Activated T-helper 1 cell treated with anti-CD3 and anti-CD28 coated beads, Interleukin-2, amount 50 U/mL, for 16 hours (primary cell): ENCODE measurements at regions not wholly inside any gene's neighbourhood (a gene's known extent, or its start where the extent isn't known, plus 50 kb on each side); places are given as distances from the start of the nearest gene placed in this dataset.

Experiments
- DNase-seq, 2 donors: peaks; one replicate each; pipeline ENCODE4 v3.0.0-alpha.2; 2020; ENCODE audit warnings: low read depth in 1 of 2, low spot score in 1 of 2

DNA sequence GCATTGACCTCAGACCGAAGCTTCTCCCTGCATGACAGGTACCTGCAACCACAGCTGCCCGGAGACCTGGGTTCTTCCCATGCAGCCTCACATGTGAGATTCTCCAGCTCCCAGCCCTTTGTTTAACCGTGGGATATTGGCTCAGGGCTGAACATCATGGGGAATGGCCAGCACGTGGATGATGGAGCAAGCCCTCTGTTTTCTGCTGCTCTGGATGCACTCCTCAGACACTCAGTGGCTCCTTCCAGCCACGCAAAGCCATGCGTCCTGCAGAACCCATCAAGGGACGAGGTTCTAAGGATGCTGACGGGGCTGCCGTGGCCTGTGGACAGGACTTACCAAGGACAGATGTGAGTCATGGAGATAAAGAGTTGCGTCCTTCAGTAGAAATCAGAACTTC is 639.1 kb downstream of the BRD1 start:
- DNase-seq, result no peak

DNA sequence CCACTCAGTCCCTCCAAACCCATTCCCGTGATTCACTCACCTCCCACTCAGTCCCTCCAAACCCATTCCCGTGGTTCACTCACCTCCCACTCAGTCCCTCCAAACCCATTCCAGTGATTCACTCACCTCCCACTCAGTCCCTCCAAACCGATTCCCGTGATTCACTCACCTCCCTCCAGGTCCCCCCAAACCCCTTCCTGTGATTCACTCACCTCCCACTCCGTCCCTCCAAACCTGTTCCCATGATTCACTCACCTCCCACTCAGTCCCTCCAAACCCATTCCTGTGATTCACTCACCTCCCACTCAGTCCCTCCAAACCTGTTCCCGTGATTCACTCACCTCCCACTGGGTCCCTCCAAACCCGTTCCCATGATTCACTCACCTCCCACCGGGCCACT is 639.6 kb downstream of the BRD1 start:
- no peak for DNase-seq

DNA sequence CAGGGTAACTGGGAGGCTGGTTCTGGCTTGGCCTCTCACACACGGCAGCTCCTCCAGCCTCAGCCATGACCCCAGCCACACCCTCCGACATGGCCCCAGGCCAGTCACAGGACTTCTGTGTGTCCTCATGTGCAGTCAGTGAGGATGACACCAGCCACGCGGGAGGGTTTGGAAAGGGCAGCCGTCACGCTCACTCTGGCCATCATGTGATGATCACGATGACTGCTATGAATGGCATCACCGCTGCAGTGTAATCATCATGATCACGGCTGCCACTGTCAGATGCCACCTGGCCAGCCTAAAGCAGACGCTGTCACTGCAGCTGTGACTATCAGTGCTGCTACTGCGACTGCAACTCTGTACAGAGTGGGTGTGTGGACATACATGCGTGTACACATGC is 640.9 kb downstream of the BRD1 start:
- no peak for DNase-seq

DNA sequence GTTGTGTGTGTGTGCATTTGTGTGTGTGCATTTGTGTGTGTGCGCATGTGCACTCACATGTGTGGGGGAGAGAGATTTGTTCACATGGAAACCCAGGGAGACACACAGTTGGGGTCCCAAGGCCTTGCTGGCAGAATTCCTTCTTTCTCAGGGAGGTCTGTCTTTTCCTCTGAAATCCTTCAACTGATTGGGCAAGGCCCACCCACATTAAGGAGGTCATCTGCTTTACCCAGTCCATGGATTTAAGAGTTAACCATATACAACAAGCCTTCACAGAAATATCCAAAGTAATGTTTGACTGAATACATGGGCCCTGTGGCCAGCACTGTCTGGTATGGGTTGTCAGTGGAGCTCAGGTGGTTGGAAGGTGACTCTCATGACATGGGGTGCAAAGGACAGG is 641.4 kb downstream of the BRD1 start:
- no peak for DNase-seq

DNA sequence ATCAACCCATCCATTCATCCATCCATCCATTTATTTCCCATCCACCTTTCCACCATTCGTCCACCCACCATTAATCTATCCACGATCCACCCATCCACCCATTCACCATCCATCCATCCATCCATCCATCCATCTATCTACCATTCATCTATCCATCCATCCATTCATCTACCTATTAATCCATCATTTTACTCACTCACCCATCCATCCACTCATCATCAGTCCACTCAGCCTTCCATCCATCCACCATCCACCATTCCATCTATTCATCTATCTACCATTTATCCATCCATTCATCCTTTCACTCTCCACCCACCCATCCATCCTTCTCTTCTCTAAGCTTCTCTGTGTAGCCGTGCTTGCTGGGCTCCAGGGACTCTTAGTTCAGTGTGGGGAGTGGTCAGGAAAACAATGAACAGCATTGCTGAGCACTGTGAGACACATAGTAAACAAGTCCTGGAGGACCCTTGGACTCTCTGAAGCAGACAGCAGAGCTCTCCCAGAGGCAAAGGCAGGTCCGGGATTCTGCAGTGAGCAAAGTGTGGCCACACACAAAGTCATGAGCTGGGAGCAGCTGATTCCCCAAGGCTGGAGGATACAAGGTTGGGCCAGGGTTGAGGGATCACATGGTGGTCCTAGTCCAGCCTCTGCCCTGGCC is 642.2 kb downstream of the BRD1 start:
- DNase-seq, result no peak

DNA sequence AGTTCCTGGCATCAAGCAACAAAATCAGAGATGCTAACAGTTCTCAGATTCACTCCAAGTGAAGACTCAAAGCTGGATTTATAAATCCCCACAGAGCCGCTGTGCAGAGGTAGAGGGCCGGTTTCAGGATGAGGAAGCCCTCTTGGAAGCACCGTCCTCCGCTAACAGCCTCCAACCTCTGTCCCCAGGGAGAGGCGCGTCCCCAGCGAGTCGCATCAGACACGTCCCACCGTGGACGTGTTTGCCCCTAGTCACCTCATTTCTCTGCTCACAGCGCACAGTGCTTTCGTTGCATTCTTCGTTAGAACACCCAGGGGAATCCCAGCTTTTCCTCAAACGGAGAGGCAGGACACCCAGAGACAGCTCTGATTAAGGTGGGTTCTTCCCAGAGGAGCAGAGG is 642.9 kb downstream of the BRD1 start:
- DNase-seq, result no peak

DNA sequence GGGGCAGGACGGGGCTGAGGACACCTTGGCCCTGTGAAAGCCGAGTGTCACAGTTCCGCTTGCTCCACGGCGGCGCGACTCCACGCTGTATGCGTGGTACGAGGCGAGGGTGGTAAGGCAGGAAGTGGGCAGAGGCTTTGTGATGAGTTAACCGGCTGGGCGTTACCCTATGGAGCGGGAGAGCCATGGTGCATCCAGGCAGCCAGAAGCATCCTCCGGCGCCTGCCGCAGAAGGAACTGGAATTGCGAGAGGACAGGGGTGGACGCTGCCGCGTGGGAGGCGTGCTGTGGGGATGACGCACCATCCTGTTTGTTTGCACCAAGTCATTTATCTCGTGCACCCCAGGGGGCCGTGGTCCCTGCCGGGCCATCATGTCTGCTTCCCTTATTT is 643.9 kb downstream of the BRD1 start:
- no peak for DNase-seq

DNA sequence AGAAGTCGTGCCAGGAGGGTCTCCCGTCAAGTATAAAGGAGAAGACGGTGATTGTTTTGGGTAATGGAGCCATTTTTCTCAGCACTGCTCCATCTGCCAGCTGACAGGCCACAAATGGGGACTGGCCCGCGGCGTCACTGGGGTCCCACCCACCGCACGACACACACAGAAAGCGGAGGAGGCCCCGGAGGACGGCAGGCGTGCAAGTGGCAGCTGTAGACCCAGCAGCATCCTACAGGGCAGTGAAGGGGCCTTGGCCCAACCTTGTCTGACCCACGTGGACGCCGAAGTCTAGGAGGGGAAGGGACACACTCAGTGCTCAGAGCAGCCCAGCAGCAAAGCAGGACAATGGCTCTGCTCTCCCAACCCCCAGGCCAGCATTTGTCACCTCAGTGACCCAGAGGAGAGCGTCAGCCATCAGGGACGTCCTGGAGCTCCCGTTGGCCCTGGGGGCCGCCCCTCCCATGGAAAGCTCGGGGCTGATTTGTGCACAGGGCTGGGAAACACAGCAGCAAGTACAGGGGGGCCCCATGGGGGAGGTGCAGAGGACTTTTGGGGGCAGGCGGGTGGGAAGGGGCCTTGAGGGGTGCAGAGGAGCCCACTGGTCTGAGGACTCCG is 644.4 kb downstream of the BRD1 start:
- DNase-seq, result no peak

DNA sequence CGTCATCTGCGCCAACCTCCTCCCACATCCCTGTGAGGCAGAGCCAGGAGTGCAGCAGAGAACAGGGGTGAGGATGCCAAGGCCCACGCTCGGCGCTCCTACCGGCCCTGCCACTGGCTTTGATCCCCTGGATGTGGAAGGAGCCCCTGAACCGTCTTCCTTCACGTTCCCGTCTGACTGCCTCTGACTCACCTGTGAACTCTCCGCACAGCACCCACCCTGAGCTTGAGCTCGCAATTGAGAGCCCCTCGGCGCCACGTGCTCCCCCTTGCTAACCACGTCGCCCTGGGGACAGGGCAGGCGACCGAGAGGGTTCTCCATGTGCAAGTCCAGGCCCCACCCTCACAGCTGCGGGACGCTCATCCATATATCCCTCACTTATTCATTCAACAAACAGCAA is 645.3 kb downstream of the BRD1 start:
- no peak for DNase-seq

DNA sequence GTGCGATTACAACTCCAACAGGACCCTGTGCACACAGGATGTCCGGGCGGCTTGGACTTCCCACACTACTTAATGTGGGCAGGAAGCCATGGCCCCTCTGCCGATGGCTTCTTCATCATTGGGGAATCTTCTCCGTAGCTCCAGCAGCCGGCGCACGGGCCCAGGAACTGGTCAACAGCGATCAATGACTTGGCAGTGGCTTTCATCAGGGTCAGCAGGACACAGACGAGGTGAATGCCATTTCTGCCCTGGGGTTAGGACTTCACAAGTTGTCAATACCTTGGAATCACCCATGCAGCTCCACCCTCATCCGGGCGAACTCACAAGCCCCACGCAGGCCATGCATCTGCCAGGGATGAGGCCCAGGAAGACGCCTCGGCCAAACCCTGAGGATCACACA is 645.7 kb downstream of the BRD1 start:
- no peak for DNase-seq

DNA sequence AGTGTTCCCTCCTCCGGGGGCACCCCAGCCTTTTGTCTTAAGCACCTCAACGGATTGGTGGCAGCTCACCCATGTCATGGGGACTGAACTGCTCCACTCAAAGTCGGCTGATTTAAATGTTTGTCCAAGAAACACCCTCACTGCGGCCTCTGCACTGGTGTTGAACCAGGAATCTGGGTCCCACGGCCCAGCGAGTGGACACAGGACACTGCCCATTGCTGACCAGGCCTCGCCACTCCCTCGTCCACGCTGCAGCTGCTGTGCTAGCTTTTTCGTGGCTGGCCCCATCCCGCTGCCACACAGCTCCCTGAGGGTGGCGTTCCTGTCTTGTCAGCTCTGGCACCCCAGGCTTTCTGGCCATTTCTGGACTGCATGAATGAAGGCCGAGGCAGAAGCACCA is 646.2 kb downstream of the BRD1 start:
- DNase-seq, result no peak

DNA sequence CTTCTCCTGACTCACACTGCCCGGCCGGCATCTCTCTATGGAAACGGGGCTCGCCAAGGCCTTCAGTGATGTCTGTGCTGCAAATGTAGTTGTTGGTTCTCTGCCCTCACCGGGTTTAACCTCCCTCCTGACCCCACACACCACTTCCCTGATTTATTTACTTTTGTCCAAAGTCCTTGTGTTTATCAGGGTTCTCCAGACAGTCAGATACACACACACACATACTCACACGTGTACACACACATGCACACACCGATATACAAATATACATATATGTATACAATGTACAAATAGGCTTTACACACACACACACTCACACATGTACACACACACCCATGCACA is 647.0 kb downstream of the BRD1 start:
- DNase-seq, result no peak

DNA sequence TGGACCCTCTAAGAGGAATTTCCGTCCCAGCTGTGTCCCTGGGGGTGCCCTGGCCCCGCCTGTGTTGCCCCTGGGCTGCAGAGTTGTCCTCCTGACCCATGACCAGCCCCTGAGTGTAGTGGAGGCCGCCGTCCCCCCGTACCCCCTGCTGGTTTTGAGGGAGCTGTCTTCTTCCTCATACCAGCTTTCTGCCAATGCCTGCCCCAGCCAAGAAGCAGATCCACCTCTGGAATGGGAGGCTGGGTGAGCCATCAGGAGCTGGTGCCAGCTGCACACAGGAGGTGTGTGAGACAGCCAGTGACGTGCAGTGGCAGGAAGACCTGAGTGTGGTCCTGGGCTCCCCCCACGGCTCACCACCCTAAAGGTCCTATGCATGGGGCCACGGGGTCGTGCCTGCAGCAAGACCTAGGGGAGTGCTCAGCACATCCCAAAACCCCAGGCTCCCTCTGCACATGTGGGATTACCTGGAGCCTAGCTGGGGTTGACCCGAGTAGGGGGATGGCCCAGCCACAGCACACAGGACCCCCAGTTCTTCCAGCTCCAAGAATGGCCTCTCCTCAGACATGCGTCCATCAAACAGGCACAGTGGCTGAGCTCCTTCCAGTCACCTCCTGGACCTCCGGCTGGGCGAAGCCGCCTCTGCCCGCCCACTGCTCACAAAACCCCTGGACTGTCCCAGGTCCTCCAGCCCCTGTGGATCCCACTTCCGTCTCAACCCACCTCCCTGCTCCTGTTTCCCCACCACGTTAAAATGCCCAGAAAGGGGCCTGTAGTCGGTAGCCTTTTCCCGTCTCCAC is 647.6 kb downstream of the BRD1 start:
- DNase-seq, result no peak

DNA sequence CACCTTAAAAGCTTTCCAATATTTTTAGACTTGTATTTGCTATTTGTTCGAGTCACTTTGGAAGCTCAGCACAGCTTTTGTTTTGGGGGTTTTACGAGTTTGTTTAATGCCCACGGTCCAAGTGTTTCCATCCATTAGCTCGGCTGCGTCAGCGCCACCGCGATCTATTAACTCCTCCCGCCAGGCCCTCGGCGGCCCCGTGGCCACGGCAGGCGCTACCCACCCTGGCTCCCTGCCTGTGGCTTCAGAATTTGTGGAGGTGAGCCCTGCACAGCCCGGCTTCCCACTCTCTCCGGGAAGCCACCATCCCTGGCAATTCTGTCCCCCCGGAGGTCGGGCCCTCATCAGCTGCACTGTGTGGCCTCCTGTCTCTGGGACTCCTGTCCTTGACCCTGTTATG is 648.5 kb downstream of the BRD1 start:
- no peak for DNase-seq

DNA sequence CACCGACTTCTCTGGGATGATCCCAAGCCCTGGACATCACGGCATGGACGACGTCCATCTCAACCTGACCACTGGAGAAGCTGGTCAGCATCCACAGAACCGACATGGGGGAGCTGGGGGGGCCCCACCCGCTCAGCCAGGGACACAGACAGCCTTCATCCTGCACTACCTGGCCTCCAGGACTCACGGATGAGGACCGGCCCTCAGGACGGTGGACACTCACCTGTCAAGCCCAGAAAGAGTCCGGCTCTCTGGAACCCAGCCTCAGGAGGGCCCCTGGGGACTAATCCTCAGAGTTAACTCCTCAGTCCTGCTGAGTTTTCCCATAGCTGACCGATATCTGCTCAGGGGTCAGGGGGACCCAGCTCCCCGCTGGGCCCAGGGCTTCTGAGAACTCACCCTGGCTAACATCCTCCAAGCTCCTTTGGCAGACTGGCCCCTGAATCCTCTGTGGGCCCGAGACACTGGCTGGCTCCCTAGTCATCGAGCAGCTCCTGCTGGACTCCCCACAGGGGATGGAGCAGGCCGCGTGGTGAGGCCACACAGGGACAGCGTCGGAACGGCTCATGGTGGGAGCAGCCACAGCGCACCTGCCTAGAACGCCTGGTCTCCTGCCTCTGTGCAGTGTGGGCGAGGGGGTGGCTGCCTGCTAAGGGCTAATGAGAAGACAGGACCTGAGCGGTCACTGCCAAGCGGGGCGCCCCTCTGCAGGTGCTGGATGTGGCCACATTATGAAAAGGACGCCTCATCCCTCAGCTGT is 649.2 kb downstream of the BRD1 start:
- DNase-seq, result no peak

DNA sequence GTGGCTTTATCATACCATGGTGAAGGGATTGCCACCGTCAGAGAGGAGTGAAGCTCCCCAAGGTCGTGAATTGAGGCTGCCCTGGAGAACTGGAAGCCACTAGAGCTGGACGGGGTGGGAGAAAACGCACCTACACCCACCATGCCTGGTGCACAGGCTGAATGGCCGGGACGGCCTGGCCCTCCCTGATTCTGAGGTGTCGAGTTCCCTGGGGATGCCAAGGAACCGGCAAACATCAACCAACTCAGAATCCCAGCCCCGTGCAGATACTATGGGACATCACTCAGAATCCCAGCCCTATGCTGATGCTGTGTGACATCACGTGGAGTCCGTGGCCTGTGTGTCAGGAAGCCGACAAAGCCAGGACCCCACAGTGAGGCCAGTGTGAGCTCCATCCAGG is 650.0 kb downstream of the BRD1 start:
- no peak for DNase-seq

DNA sequence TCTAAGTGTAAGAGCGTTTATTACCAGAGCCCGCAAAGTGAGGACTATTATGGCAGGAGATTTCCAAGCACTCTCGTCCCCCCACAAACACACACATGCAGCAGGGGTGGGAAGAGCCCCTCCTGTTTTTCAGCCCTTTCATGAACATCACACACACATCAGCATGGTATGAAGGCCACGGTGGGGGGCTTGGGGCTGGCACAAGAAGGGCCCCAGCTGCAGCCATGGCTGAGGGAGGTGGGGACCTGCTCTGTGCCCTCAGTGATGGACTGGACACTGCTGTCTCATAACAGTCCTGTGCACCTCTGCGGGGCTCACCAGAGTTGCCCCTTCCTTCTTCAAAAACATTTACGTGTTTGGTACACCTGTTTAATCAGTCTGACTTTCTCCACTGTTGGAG is 650.7 kb downstream of the BRD1 start:
- no peak for DNase-seq

DNA sequence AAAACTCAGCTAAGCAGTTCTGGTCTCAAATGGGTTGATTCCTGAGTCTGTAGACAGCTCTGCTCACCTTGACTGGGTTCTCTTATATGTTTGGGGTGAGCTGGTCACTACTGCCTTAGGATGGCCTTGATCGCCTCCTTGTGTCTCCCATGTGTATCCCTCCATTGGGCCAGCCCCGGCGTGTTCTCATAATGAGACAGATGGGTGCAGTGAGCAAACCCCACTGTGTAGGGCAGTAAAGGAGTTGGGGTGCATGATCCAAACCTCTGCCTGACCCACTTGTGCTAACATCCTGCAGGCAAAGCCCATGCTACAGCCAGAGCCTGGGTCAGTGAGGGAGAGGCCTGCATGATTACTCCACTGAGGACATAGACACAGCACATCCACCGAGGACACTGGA is 657.6 kb downstream of the BRD1 start:
- no peak for DNase-seq

DNA sequence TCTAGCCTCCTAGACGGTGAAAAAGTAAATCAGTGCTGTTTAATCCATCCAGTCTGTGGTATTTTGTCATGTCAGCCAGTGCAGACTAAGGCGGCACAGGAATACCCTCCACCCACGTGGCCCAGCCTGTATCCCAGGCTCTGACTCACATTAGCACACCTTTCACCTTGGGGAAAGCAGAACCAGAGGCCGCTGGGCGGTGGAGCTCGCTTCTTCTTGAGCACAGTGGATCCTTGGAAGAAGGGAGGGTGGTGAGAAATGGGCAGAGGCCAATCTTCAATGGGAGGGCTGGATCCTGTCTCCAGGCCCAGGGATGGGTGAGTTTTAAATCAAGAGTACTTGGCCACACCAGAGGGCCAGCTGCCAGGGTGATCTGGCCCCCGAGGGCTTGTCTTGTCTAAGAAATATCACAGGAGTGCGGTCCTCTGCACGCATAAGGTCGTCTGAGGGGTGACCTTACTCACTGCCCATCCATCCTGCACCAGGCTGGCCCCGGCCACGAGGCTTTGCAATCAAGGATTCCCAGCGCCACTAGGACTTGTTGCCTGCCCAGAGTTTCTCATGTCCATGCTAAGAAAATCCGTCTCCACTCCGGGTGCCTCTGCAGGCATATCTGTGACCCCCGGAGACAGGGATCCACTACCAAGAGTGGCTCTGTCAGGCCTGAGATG is 658.5 kb downstream of the BRD1 start:
- DNase-seq, result no peak

DNA sequence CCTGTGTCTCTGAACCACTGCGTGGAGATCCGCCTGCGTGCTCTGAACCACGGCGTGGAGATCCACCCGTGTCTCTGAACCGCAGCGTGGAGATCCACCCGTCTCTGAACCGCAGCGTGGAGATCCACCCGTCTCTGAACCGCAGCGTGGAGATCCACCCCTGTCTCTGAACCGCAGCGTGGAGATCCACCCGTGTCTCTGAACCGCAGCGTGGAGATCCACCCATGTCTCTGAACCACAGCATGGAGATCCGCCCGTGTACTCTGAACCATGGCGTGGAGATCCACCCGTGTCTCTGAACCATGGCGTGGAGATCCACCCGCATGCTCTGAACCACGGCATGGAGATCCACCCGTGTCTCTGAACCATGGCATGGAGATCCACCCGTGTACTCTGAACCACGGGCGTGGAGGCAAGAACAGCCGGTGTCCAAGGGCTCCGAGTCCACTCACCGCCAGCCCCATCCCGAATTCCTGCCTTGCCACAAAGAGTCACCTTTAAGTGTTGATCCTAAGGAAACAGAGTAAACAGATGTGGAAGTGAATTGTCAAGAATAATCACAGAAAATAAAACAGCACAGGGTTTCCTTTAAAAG is 659.4 kb downstream of the BRD1 start:
- DNase-seq, result no peak

DNA sequence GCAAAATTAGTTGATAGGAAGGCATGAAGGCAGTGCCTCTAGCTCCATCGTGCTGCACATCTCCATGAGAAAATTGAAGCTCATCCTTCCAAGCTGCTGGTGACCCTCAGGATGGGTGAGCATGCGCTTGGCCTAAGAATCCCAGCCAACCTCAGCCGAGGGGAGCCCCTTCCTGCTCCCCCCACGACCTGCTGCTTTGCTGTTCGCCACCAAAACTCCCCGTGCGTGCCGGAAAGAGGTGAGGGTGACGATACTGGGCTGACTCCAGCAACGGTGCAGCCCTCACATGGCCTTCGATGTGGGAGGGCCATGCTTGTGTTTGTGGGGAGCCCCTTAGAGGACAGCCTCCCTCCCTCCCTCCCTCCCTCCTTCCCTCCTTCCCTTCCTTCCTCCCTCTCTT is 660.9 kb downstream of the BRD1 start:
- DNase-seq, result no peak
